NCI-H146 treated with DMSO at 0.1 percent for 48 hours (cell line): ENCODE measurements at regions not wholly inside any gene's neighbourhood (a gene's known extent, or its start where the extent isn't known, plus 50 kb on each side); places are given as distances from the start of the nearest gene placed in this dataset.
"Not testable (repeated sequence)": the region's sequence is repeated elsewhere in the genome, so short reads cannot be mapped to it uniquely, and the experiment has no call there.

Experiments
- DNase-seq: peaks from one replicate; lab custom pipeline; 2025; ENCODE audit not compliant: unreplicated experiment; lab: John Stamatoyannopoulos, UW

- DNase-seq, result no peak
Observed at GRCh38 chr14:47929334-47929733, 253.9 kb upstream of the MDGA2 start.

- no peak for DNase-seq
Observed at GRCh38 chr14:47921133-47921532, 245.7 kb upstream of the MDGA2 start.

GRCh38 chr14:47919997-47920396 lies 244.6 kb upstream of the MDGA2 start:
- no peak for DNase-seq

- DNase-seq, result no peak
Observed at GRCh38 chr14:47919334-47919846, 244.0 kb upstream of the MDGA2 start.

GRCh38 chr14:47917344-47917954 lies 242.0 kb upstream of the MDGA2 start:
- DNase-seq, result no peak

GRCh38 chr14:47901141-47901540 lies 225.7 kb upstream of the MDGA2 start:
- not testable (repeated sequence) for DNase-seq

GRCh38 chr14:47899685-47900084 lies 224.3 kb upstream of the MDGA2 start:
- no peak for DNase-seq

- no peak for DNase-seq
Observed at GRCh38 chr14:47874350-47874749, 198.9 kb upstream of the MDGA2 start.

- no peak for DNase-seq
Observed at GRCh38 chr14:47872588-47872987, 197.2 kb upstream of the MDGA2 start.

GRCh38 chr14:47863441-47863840 lies 188.0 kb upstream of the MDGA2 start:
- DNase-seq, result no peak

- no peak for DNase-seq
Observed at GRCh38 chr14:47857646-47858045, 182.2 kb upstream of the MDGA2 start.

GRCh38 chr14:47852278-47852677 lies 176.9 kb upstream of the MDGA2 start:
- no peak for DNase-seq

GRCh38 chr14:47846008-47846407 lies 170.6 kb upstream of the MDGA2 start:
- no peak for DNase-seq

GRCh38 chr14:47843236-47843635 lies 167.8 kb upstream of the MDGA2 start:
- DNase-seq, result no peak

- DNase-seq, result no peak
Observed at GRCh38 chr14:47833011-47833410, 157.6 kb upstream of the MDGA2 start.

GRCh38 chr14:47826809-47827208 lies 151.4 kb upstream of the MDGA2 start:
- no peak for DNase-seq

GRCh38 chr14:47822326-47822725 lies 146.9 kb upstream of the MDGA2 start:
- no peak for DNase-seq

- no peak for DNase-seq
Observed at GRCh38 chr14:47821135-47821534, 145.7 kb upstream of the MDGA2 start.

GRCh38 chr14:47790477-47790876 lies 115.1 kb upstream of the MDGA2 start:
- no peak for DNase-seq

- no peak for DNase-seq
Observed at GRCh38 chr14:47785058-47785457, 109.7 kb upstream of the MDGA2 start.

GRCh38 chr14:47778631-47779030 lies 103.2 kb upstream of the MDGA2 start:
- no peak for DNase-seq

- DNase-seq, result no peak
Observed at GRCh38 chr14:47772652-47773051, 97.2 kb upstream of the MDGA2 start.

GRCh38 chr14:47763188-47763854 lies 87.9 kb upstream of the MDGA2 start:
- DNase-seq, result no peak
